ENCODE measurements at regions not wholly inside any gene's neighbourhood (a gene's known extent, or its start where the extent isn't known, plus 50 kb on each side); places are given as distances from the start of the nearest gene placed in this dataset.

GRCh38 chr4:126954537-126955291, 678.0 kb upstream of the INTU start:
- no peak overlapping the region for H3K4me3 ChIP-seq (ENCODE audit: low read length)
- H3K27ac ChIP-seq (ENCODE audit: low read length): no peak overlapping the region
- H3K27me3 ChIP-seq (ENCODE audit: control insufficient read depth, insufficient read depth, low read length): no peaks in the 10 kb centered on the region
- no peaks in the 10 kb centered on the region for H3K4me1 ChIP-seq (ENCODE audit: control insufficient read depth, insufficient read depth, low read length)
- DNase-seq: no peak
- H3K36me3 ChIP-seq (ENCODE audit: control insufficient read depth, insufficient read depth, low read length): no peaks in the 10 kb centered on the region
- H3K9me3 ChIP-seq (replicated peaks; ENCODE audit: control insufficient read depth, low read depth, low read length): no peaks in the 10 kb centered on the region
- WGBS (ENCODE audit: insufficient coverage): no CpG with 5 or more reads among the region's 5 CpGs

- no peaks in the 10 kb centered on the region for H3K27me3 ChIP-seq (ENCODE audit: control insufficient read depth, insufficient read depth, low read length)
- 86% methylated on average over 18 of the region's 21 CpGs for WGBS (ENCODE audit: insufficient coverage)
- no peak overlapping the region for H3K4me3 ChIP-seq (ENCODE audit: low read length)
- no peaks in the 10 kb centered on the region for H3K36me3 ChIP-seq (ENCODE audit: control insufficient read depth, insufficient read depth, low read length)
- no peaks in the 10 kb centered on the region for H3K9me3 ChIP-seq (replicated peaks; ENCODE audit: control insufficient read depth, low read depth, low read length)
- no peaks in the 10 kb centered on the region for H3K4me1 ChIP-seq (ENCODE audit: control insufficient read depth, insufficient read depth, low read length)
- DNase-seq: no peak
- H3K27ac ChIP-seq (ENCODE audit: low read length): no peak overlapping the region
These were observed 677.2 kb upstream of the INTU start for GRCh38 chr4:126955292-126956183.

GRCh38 chr4:126956184-126956897, 676.4 kb upstream of the INTU start:
- Histone ChIP-seq H3K27me3 (ENCODE audit: control insufficient read depth, insufficient read depth, low read length) (no peaks in the 10 kb centered on the region), H3K4me1 (ENCODE audit: control insufficient read depth, insufficient read depth, low read length) (no peaks in the 10 kb centered on the region)
- WGBS (ENCODE audit: insufficient coverage): 95% methylated on average over 24 of the region's 28 CpGs

GRCh38 chr4:126957556-126957955, 675.2 kb upstream of the INTU start:
- WGBS (ENCODE audit: insufficient coverage): no CpG with 5 or more reads among the region's 1 CpG
- Histone ChIP-seq H3K4me3 (ENCODE audit: low read length) (no peak overlapping the region), H3K27ac (ENCODE audit: low read length) (no peak overlapping the region), H3K27me3 (ENCODE audit: control insufficient read depth, insufficient read depth, low read length) (no peaks in the 10 kb centered on the region), H3K36me3 (ENCODE audit: control insufficient read depth, insufficient read depth, low read length) (no peaks in the 10 kb centered on the region), H3K4me1 (ENCODE audit: control insufficient read depth, insufficient read depth, low read length) (no peaks in the 10 kb centered on the region), H3K9me3 (replicated peaks; ENCODE audit: control insufficient read depth, low read depth, low read length) (no peaks in the 10 kb centered on the region)
- peak; percentile 60 for DNase-seq

More at GRCh38 chr4:126956184-126956897, 676.4 kb upstream of the INTU start:
- DNase-seq: no peak
- H3K27ac ChIP-seq (ENCODE audit: low read length): no peak overlapping the region
- no peaks in the 10 kb centered on the region for H3K9me3 ChIP-seq (replicated peaks; ENCODE audit: control insufficient read depth, low read depth, low read length)
- H3K36me3 ChIP-seq (ENCODE audit: control insufficient read depth, insufficient read depth, low read length): no peaks in the 10 kb centered on the region
- H3K4me3 ChIP-seq (ENCODE audit: low read length): no peak overlapping the region

- H3K9me3 ChIP-seq (replicated peaks; ENCODE audit: control insufficient read depth, low read depth, low read length): no peaks in the 10 kb centered on the region
- DNase-seq: peak; percentile 62
- H3K27ac ChIP-seq (ENCODE audit: low read length): no peak overlapping the region
- no peak overlapping the region for H3K4me3 ChIP-seq (ENCODE audit: low read length)
- H3K36me3 ChIP-seq (ENCODE audit: control insufficient read depth, insufficient read depth, low read length): no peaks in the 10 kb centered on the region
- no peaks in the 10 kb centered on the region for H3K4me1 ChIP-seq (ENCODE audit: control insufficient read depth, insufficient read depth, low read length)
- WGBS (ENCODE audit: insufficient coverage): no CpG with 5 or more reads among the region's 1 CpG
- H3K27me3 ChIP-seq (ENCODE audit: control insufficient read depth, insufficient read depth, low read length): no peaks in the 10 kb centered on the region
These were observed 674.8 kb upstream of the INTU start for GRCh38 chr4:126957987-126958386.

- no peaks in the 10 kb centered on the region for H3K36me3 ChIP-seq (ENCODE audit: control insufficient read depth, insufficient read depth, low read length)
- no peak overlapping the region for H3K4me3 ChIP-seq (ENCODE audit: low read length)
- H3K27ac ChIP-seq (ENCODE audit: low read length): no peak overlapping the region
- H3K4me1 ChIP-seq (ENCODE audit: control insufficient read depth, insufficient read depth, low read length): no peaks in the 10 kb centered on the region
- no peaks in the 10 kb centered on the region for H3K27me3 ChIP-seq (ENCODE audit: control insufficient read depth, insufficient read depth, low read length)
- H3K9me3 ChIP-seq (replicated peaks; ENCODE audit: control insufficient read depth, low read depth, low read length): no peaks in the 10 kb centered on the region
- DNase-seq: no peak
These were observed 674.3 kb upstream of the INTU start for GRCh38 chr4:126958482-126958881.

GRCh38 chr4:126959056-126959745, 673.6 kb upstream of the INTU start:
- Histone ChIP-seq H3K4me3 (ENCODE audit: low read length) (no peak overlapping the region), H3K4me1 (ENCODE audit: control insufficient read depth, insufficient read depth, low read length) (no peaks in the 10 kb centered on the region), H3K9me3 (replicated peaks; ENCODE audit: control insufficient read depth, low read depth, low read length) (no peaks in the 10 kb centered on the region), H3K27me3 (ENCODE audit: control insufficient read depth, insufficient read depth, low read length) (no peaks in the 10 kb centered on the region), H3K27ac (ENCODE audit: low read length) (no peak overlapping the region), H3K36me3 (ENCODE audit: control insufficient read depth, insufficient read depth, low read length) (no peaks in the 10 kb centered on the region)
- DNase-seq: peak; percentile 27
- WGBS (ENCODE audit: insufficient coverage): no CpG with 5 or more reads among the region's 3 CpGs

- no peak overlapping the region for H3K27ac ChIP-seq (ENCODE audit: low read length)
- H3K9me3 ChIP-seq (replicated peaks; ENCODE audit: control insufficient read depth, low read depth, low read length): no peaks in the 10 kb centered on the region
- no peaks in the 10 kb centered on the region for H3K27me3 ChIP-seq (ENCODE audit: control insufficient read depth, insufficient read depth, low read length)
- no peak overlapping the region for H3K4me3 ChIP-seq (ENCODE audit: low read length)
- DNase-seq: no peak
- H3K36me3 ChIP-seq (ENCODE audit: control insufficient read depth, insufficient read depth, low read length): no peaks in the 10 kb centered on the region
- no peaks in the 10 kb centered on the region for H3K4me1 ChIP-seq (ENCODE audit: control insufficient read depth, insufficient read depth, low read length)
These were observed 672.0 kb upstream of the INTU start for GRCh38 chr4:126960760-126961159.

- no peak overlapping the region for H3K27ac ChIP-seq (ENCODE audit: low read length)
- no peak overlapping the region for H3K4me3 ChIP-seq (ENCODE audit: low read length)
- WGBS (ENCODE audit: insufficient coverage): no CpG with 5 or more reads among the region's 1 CpG
- H3K27me3 ChIP-seq (ENCODE audit: control insufficient read depth, insufficient read depth, low read length): no peaks in the 10 kb centered on the region
- H3K4me1 ChIP-seq (ENCODE audit: control insufficient read depth, insufficient read depth, low read length): no peaks in the 10 kb centered on the region
- no peaks in the 10 kb centered on the region for H3K9me3 ChIP-seq (replicated peaks; ENCODE audit: control insufficient read depth, low read depth, low read length)
- no peaks in the 10 kb centered on the region for H3K36me3 ChIP-seq (ENCODE audit: control insufficient read depth, insufficient read depth, low read length)
- no peak for DNase-seq
These were observed 671.1 kb upstream of the INTU start for GRCh38 chr4:126961661-126962060.

- DNase-seq: no peak
- H3K36me3 ChIP-seq (ENCODE audit: control insufficient read depth, insufficient read depth, low read length): no peaks in the 10 kb centered on the region
- no peaks in the 10 kb centered on the region for H3K9me3 ChIP-seq (replicated peaks; ENCODE audit: control insufficient read depth, low read depth, low read length)
- no peak overlapping the region for H3K4me3 ChIP-seq (ENCODE audit: low read length)
- no peak overlapping the region for H3K27ac ChIP-seq (ENCODE audit: low read length)
- H3K4me1 ChIP-seq (ENCODE audit: control insufficient read depth, insufficient read depth, low read length): peaks cover 2% of the 10 kb centered on the region
- H3K27me3 ChIP-seq (ENCODE audit: control insufficient read depth, insufficient read depth, low read length): no peaks in the 10 kb centered on the region
- 100% methylated on average over 2 of the region's 4 CpGs for WGBS (ENCODE audit: insufficient coverage)
These were observed 666.9 kb upstream of the INTU start for GRCh38 chr4:126965877-126966276.
